SK-N-MC (cell line): ENCODE measurements at regions not wholly inside any gene's neighbourhood (a gene's known extent, or its start where the extent isn't known, plus 50 kb on each side); places are given as distances from the start of the nearest gene placed in this dataset.

Experiments
- EZH2 ChIP-seq: fragments of 200-600 bp; sonication (generic); IDR thresholded peaks from one replicate; pipeline ENCODE4 v1.6.1; 2017; ENCODE audit warnings: antibody characterized with exemption
- FOXP2 ChIP-seq: optimal IDR thresholded peaks from 2 replicates; pipeline ENCODE3; 2011; ENCODE audit warnings: mild to moderate bottlenecking, moderate library complexity; ENCODE audit not compliant: insufficient read depth; ENCODE audit errors: extremely low read length, control extremely low read depth
- POLR2AphosphoS5 ChIP-seq: IDR thresholded peaks from 2 replicates; pipeline ENCODE4 v1.6.1; 2012; ENCODE audit warnings: mild to moderate bottlenecking, low read depth, low read length, borderline replicate concordance

GRCh38 chr7:106534271-106534846, 126.6 kb downstream of the CCDC71L start:
- TF ChIP-seq POLR2AphosphoS5 (no peak), EZH2 (no peak), FOXP2 (no peak)
